NCI-H2029 treated with DMSO at 0.1 percent for 48 hours (cell line): ENCODE measurements at regions not wholly inside any gene's neighbourhood (a gene's known extent, or its start where the extent isn't known, plus 50 kb on each side); places are given as distances from the start of the nearest gene placed in this dataset.

Experiments
- DNase-seq: peaks from one replicate; lab custom pipeline; 2025; lab: John Stamatoyannopoulos, UW

DNA sequence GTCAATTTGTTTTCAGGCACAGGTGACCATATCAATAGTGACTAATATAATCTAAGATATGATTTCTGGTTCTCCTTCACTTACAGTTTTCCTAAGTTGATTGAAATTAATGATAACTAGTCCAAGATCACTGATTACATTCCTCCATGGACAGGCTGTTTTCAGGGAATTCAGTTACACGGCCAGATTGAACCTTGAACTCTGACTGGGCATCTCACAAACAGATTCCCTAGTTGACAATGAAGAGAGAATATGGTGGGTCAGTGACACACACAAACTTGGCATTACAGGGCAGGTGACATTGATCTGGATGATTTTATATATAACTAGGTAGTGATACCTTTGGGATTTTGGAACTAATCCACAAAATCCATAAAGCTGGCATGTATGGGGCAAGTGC is 110.2 kb upstream of the EGR2 start:
- DNase-seq, result no peak

DNA sequence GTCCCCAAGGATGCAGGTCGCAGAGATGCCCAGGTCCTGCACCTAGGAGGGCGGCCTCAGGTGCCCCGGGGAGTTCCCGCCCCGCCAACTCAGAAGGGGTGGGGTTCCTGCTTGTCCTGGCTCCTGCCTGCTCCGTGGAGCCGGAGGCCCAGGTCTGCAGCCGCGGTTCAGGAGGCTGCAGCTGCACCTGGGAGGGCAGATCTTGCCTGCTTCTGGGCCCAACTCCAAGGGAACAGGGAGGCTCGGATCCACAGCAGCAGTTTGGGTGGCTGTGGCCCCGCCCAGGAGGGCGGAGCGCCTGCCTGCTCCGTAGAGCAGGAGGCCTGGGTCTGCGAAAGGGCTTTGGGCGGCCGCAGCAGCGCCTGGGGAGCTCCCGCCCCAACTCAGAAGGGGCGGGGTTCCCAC is 108.2 kb upstream of the EGR2 start:
- DNase-seq, result no peak

DNA sequence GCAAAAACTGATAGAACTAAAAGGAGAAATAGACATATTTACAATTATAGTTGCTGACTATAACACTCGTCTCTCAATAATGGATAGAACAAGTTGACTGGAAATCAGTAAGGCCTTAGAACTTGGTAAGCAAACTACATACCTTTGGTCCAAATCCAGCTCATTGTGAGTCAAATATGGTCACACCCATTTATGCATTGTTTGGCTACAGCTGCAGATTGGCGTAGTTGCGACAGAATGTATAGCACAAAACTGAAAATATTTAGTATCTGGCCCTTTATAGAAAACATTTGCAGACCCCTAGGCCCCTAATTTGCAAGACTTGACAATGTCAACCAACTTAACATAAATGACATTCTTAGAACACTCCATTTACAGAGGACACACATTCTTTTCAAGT is 103.6 kb upstream of the EGR2 start:
- DNase-seq, result no peak

DNA sequence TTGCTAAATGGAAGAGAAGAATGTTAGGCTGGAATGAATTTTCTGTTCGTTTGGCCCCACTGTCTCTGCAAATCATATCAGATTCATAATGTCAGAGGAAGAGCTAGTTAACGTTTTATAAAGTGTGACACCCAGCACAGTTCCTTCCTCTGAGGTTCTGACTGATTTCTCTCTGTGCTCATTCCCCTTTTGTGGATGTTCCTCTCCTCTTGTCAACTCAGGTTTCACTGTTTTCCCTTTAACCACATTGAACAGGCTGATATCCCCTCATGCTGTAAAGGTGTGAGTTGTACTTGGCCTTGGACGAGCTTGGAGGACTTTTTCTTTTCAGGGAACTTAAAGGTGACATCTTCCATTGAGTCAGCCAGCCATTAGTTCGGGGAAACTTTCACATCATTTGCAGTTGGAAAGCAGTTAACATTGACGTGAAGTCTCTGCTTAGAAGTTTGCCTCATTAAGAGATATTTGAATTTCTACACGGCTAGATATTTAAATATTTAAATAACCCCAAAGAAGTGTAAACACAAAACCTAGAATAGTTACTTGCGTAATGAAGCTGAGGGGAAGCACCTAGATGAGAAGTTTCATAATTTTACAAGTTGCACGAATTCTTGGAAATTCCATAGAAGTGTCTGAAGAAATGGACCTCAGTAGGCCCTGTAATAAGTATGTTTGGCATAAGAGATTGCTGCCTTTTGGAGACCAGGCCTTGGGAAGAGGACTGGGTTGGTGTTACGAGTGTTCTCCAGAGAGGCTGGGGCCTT is 101.5 kb upstream of the EGR2 start:
- no peak for DNase-seq

DNA sequence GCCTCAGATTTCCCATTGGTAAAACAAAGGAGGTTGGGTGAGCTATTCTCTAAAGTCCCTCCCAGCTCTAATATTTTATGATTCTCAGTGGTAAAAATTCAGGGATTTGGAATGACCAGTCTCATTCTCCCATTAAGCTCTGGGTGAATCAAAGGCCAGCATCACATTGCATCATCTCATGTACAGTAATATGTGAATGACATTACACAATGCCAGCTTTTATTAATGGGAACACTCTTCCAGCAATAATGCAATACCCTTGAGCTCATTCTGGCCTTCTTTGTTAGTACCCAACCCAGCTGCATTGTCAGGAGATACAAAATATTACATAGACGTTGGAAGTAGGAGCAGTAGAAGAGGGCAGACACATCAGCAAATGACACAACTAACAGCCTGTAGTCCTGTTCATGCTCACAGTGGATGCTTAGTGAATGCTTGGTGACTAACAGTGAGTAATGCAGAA is 100.0 kb upstream of the EGR2 start:
- DNase-seq, result no peak

DNA sequence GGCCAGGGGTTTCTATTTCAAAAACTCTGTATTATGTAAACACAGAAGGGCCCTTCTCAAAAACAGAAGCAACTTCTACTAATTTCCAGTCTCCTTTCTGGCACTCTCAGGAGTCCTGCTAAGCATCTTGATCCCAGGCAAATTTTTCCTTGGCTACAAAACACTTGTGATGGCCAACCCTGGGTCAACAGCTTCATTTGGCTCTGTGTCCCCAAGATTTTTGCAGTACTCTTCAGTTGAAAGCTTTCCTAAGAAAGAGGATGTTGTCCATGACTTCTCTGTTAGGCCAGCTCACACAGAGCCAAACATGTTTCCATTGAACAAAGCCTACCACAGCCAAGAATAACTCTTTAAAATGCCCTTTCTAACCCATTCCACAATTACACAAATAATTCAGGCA is 99.0 kb upstream of the EGR2 start:
- no peak for DNase-seq

DNA sequence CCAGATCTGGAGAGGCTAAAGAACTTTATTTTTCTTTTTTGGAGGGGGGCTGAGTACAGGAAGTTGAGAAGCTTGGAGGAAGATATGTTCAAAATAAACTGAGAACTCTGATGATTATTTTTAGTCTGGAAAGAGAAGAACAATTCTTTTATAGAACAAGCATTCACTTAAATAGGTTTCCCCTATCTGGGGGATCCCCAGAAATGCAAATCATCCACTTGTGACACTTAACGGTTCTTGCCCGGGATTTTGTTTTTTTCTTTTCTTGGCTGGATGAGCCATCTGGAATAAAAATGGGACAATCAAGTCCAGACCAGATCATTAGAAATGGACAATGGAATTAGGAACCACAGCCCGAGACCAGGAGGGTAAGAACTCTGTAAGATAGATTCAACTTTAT is 95.9 kb upstream of the EGR2 start:
- DNase-seq, result no peak

DNA sequence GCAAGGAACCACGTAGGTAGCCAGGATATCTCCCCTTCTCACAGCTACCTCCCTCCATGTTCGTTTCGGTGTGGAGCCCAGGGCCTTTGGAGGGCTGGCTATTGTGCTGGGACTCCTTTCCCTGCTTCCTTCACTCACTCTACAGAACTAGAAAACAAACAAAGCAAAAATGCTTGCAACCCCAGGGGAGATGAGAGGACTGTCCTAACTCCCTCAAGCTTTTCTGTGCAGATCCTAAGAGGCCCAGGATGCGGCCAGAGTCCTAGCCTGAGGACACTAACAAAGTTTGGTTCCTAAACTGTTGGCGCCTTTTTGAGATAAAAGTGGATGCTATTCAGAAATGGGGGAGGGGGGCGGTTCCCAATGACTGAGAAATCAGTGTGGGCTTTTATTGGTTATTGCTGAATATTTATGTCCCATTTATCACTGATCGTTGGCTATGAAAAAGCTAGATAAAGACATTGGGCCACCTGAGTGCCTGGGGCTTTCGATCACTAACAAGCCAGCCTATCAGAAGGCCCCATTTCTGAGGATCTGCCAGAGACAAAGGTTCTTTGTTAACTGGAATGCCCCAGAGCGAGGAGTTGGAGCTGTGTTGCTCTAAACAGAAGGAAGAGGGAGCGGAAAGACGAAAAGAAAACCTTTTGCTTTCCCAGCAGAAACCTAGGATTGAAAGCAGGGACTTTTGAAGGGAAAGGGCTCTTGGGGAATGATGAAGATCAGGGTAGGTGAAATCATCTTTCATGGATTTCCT is 95.2 kb upstream of the EGR2 start:
- no peak for DNase-seq

DNA sequence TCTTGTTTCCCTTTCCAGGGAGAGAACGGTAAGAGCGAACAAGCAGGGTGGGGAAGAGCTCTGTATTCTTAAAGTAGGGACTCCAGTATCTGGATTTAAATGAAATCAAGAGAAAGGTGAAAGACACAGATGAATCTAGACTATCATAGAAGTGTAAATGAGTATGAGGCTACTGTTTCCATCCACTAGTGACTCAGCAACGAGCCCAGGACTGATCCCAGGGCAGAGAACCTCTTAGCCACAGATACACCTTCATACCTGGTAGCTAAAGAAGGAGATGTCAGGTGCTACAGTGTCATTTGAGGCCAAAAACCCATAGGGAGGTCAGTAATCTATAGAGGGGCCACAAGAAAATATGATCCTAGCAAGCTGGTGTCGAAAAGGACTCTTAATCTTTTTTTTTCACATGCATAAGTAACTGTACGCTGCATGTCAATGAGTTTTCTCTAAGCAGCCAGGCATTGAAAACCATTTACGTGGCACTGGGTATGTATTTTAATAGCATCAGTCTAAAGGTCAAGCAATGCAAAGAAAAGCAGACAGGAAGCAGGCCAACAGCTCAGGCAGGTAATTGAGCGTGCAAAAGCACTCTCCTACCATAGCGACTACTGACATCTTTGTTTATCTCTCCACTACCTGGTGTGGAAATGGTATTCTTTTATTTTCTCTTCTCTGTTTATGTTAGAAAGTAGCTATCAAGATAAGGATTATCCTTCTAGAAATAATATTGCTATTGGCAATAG is 91.5 kb upstream of the EGR2 start:
- no peak for DNase-seq

DNA sequence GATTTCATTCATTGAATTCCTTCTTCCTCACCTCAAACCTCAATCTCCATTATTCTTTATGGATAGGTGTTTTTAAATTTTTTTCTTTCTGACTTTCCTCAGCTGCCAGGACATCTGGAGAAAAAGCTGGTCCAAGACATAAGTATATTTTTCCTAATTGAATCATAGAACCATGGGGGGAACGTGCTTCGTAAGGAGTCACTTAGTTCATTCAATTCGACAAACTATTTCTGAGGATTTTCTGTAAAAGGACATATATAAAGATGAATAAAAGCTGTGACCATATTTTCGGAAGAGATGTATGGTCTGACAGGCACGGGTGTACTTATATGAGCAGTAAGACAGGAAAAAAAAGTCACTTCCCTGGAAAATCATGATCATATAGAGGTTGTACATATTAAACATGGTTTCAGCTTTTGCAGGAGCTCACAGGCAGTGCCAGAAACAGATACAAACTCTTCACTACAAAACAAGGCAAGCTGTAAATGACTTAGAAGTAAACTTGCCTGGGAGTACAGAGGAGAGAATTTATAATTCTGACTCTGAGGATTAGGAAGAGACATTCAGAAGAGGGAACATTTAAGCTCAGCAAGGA is 88.2 kb upstream of the EGR2 start:
- DNase-seq, result no peak

DNA sequence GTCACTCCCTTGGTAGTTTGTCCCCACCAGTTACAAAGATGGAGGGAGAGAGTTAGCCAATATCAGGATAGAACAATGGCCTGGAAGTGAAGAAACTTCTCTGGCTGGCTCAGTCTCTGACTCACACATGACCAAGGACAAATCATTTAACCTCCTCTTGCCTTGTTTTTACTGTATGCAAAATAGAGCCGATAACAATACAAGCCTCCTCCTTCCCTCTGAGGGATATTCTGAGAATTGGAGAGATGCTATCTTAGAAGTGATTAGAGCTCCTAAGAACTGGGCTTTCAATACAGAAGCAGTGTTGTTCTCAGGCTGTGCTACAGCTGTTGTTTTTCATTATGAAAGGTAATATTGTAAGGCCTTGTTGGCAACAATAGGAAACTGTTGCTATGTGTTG is 87.7 kb upstream of the EGR2 start:
- DNase-seq, result no peak

DNA sequence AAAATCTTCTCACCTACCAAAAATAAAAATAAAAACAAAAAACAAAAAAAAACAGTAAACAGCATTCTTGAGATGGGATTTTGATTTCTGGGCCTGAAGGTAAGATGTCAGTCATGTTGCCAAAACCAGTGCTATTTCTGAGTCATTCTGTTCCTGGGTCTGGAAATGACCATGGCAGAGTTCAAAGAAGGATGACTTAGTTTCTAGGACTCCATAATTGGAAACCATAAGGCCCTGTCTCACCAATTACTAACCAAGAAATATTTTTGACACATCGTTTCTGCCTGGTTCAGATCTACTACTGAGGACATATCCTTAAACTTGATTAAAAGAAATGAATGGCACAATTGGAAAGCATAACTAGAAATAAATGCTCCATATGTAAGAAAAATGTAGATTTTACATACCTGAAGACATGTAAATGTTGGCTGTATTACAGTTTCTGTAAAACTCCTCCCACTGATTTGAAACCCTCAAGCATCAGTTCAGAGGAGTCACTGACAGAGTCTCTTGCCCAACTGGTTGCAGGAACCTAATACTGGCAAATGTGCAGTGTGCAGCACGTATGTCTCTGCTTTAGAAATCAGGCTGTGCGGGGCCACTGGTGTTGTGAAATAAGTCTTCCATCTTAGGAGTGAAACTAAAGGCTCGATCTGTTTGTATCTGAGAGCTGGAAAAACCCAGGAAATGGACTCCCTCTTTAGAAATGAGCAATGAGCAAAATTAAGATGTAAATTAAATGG is 84.8 kb upstream of the EGR2 start:
- DNase-seq, result no peak

DNA sequence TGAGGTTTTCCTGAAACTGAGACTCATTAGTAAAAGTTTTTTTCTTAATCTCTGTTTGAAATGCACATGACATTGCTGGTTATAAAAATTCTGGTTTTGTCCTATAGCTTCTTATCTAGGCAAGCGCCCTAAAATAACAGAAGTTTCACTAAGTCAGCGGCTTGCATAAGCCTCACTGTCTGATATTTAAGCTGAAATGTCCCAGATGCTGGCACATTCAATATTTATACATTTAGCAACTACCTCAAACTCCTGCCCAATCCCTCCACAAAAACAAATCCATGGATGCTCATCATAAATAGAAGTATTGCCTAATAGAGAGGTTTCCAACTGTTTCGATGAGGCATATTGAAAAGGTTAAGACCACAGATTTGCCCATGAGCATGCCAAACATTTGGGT is 83.1 kb upstream of the EGR2 start:
- no peak for DNase-seq

DNA sequence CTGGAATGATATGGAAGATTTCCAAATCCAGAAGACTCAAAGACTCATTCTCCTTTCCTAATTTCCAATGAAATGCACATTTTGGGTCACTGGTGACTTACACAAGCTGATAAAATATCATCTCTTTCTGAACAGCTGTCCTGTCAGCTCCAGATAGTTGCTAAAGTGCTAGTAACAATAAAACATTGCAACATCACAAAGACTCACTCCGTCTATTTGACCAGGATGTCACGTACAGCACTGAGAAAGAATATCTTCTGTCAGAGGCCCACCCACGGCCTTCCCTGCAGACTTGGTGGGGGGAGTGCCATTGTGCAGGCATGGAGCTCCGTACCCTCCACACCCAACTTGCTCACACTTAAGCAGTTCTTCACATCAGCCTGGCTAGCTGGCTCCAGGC is 78.9 kb upstream of the EGR2 start:
- no peak for DNase-seq

DNA sequence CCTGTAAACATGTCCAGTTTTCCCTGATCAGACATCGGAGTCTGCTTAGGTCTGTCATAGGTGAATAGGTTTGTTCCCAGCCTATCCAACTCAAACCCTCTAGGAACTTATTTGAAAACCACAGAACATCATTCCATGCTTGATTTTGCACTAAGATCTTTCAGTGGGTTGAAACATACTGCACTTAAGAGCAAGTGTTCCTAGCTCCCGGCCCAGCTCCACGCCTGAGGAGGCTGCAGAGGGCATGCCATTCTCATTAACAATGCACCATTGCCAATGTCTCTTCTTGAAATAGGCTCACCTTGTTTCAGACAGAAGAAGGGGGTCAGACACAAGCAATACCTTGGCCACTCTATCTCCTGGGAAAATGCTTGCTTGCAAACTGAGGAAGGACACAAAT is 78.0 kb upstream of the EGR2 start:
- no peak for DNase-seq

DNA sequence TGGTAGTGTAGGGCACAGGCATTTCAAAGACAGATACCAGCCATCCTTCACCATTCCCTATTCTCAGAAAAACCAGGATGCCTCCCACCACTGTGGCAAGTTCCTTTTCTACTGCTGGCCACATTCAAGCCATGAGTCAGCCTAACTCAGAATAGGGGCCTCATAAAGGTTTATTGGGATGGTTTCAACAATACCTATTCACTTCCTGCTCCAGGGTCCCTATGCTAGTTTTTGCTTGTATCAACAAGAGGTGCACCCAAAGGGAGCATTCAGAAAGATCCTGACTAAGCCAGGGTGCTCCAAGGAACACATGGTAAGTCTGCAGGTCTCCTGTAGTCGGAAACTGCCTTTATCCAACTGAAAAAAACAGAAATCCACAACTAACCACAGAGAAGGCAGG is 76.9 kb upstream of the EGR2 start:
- no peak for DNase-seq

DNA sequence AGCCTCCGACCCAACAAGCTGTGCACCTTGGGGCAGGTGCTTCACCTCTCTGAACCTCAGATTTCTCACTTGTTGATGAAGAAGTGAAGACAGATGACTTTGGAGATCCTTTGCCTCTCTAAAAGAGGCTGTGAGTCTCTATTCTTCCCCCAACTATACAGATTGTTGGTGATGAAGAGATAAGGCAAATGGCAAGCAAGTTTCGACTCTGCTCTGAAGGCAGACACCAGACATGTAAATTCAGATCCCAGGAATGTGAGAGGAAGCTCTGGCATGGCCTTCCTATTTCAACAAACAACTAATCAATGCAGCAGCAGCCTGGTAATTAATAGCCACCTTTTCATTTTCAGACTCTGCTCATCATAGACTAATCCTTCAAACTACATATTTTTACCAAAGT is 74.2 kb upstream of the EGR2 start:
- no peak for DNase-seq

DNA sequence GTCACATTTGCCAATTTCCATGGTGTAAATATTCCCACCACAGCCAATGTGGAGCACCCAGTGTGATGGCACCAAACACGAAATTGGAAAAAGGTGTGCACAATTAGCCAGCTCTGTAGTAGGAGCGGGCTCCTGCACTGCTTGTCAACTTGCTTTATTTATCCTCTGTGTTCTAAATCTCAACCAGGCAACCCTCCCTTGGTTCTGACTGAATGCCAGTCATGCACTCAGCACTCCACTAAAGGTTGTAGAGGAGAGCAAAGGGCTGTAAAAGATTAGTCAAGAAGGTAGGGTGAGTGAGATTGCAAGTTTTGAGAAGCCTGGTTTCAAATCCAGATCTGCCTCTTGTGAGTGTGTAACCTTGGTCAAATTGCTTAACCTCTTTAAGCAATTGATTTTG is 71.5 kb upstream of the EGR2 start:
- no peak for DNase-seq

DNA sequence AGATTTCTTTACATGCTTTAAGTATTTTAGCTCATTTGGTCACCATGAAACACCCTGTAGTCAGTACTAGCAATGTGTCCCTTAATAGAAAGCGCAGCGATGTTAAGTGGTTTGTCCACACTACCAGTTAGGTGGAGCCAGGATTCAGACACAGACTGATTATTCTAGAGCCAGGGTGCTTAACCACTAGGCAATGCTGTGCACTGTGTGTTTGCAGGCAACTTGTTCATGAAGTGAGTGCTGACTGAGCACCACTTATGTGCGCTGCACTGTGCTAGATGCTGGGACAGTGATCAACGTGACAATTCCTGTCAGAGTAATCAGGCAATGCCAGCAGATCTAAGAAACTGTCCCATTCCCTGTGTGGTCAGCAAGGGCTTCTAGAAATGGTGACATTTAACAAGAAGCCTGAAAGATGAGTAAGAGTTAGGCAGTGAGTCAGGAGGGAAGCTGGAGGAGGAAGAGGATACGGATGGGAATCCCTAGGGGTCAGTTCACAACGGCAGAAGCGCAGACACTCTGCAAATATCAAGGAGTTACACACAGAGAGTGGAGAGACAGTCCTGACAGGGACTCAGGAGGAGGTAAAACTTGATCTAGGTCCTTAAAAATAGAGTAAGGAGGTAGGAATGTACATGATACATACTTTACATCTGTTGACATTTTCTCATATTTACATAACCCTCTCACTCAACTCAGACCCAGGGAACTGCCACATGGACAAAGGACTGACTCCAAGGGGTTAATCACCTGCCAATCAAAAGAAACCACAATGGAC is 69.7 kb upstream of the EGR2 start:
- no peak for DNase-seq

DNA sequence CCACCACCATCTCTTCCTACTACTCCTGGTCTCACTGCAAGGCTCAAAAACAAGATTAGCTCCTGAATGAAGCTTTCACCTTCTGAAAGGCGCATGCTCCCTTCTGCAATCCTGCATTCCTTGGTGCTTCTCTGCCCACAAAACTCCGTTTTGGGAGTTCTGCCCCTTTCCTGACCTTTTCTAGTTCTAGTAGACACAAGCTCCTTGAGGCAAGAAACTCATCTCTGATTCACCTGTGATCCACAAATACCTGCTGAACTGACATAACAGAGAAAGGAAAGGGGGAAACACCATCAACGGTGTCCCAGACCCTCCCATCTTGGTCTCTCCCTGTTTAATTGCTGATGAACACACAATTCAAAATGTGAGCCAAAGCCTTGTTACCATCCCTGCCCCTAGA is 64.0 kb upstream of the EGR2 start:
- no peak for DNase-seq

DNA sequence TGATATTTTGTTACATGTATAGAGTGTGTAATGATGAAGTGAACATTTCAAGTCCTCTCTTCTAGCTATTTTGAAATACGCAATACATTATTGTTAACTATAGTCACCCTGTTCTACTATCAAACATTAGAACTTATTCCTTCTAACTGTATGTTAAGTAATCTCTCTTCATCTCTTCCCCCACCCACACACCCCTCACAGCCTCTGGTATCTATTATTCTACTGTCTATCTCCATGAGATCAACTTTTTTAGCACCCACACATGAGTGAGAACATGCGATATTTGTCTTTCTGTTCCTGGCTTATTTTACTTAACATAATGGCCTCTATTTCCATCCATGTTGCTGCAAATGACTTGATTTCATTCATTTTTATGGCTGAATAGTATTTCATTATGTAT is 57.7 kb upstream of the EGR2 start:
- DNase-seq, result no peak
